GM12878 (cell line): ENCODE measurements at regions not wholly inside any gene's neighbourhood (a gene's known extent, or its start where the extent isn't known, plus 50 kb on each side); places are given as distances from the start of the nearest gene placed in this dataset.

ENCODE experiments used
- ATAC-seq: fragments of 200-7000 bp; cut with Tn5 transposase; 3 replicates; pipeline ENCODE4 v1.9.1; 2020; ENCODE audit warnings: mild to moderate bottlenecking, moderate library complexity
- BruUV-seq: library from RNA; stranded (reverse); fragments of 400-500 nt; replicated peaks from 2 replicates; lab custom pipeline; 2021; lab: Mats Ljungman, UMichigan
- CTCF ChIA-PET: fragments of 300-600 bp; sonication (Branson Sonifier 250); formaldehyde crosslinking; extraction: SDS; loops from one replicate; lab custom pipeline; 2021; ENCODE audit warnings: inconsistent platforms; lab: Yijun Ruan, JAX
- POLR2A ChIA-PET: fragments of 350-600 bp; formaldehyde crosslinking; extraction: SDS; loops from one replicate; lab custom pipeline; 2021; ENCODE audit warnings: inconsistent platforms; lab: Charles Lee
- RAD21 ChIA-PET: fragments of 300-600 bp; sonication (Branson Sonifier 250); formaldehyde crosslinking; loops from one replicate; lab custom pipeline; 2023; ENCODE audit warnings: antibody characterized with exemption; ENCODE audit not compliant: unreplicated experiment; lab: Charles Lee
- SMC1A ChIA-PET: fragments of 300-600 bp; sonication (Branson Sonifier 250); formaldehyde crosslinking; loops from one replicate; lab custom pipeline; 2023; ENCODE audit not compliant: unreplicated experiment, uncharacterized antibody; lab: Charles Lee
- DNase-seq: peaks from one replicate; pipeline ENCODE4 v3.0.0-alpha.2; 2011; ENCODE audit warnings: low read depth, low spot score
- FAIRE-seq: peaks from 3 replicates; lab custom pipeline; 2011; peaks lifted over from hg19 to GRCh38; lab: Jason Lieb, UNC
- H2AFZ ChIP-seq: 2 replicates; pipeline ENCODE4 v1.6.0; 2011; ENCODE audit warnings: low read depth, low read length, control low read depth; ENCODE audit not compliant: control insufficient read depth
- H3K27ac ChIP-seq: 2 replicates; pipeline ENCODE4 v1.5.1; 2011; ENCODE audit warnings: control low read depth; ENCODE audit not compliant: control insufficient read depth, insufficient read depth
- H3K27me3 ChIP-seq, 2 experiments: replicated peaks in 1 of 2; 2 replicates each; pipeline versions ENCODE4 v1.6.0 to v1.6.1; 2011; ENCODE audit warnings: low read length in 1 of 2; ENCODE audit not compliant: control insufficient read depth in 2 of 2, insufficient read depth in 2 of 2
- H3K36me3 ChIP-seq, 2 experiments: 2 replicates each; pipeline ENCODE4 v1.5.1; 2011; ENCODE audit warnings: low read length in 1 of 2; ENCODE audit not compliant: control insufficient read depth in 2 of 2, insufficient read depth in 2 of 2
- H3K4me1 ChIP-seq: 2 replicates; pipeline ENCODE4 v1.6.1; 2011; ENCODE audit warnings: mild to moderate bottlenecking, low read length, moderate library complexity, mixed read lengths; ENCODE audit not compliant: control insufficient read depth, insufficient read depth
- H3K4me2 ChIP-seq: 2 replicates; pipeline ENCODE4 v1.6.0; 2011; ENCODE audit warnings: control low read depth; ENCODE audit not compliant: control insufficient read depth, insufficient read depth
- H3K4me3 ChIP-seq: fragments of 200-600 bp; sonication (generic); 2 replicates; pipeline ENCODE4 v1.5.1; 2016
- H3K79me2 ChIP-seq: 2 replicates; pipeline ENCODE4 v1.6.0; 2011; ENCODE audit warnings: low read length; ENCODE audit not compliant: control insufficient read depth, insufficient read depth
- H3K9ac ChIP-seq: 2 replicates; pipeline ENCODE4 v1.8.0; 2011; ENCODE audit warnings: low read length, control low read depth, mixed read lengths; ENCODE audit not compliant: control insufficient read depth, insufficient read depth
- H3K9me3 ChIP-seq: replicated peaks from 3 replicates; pipeline ENCODE4 v1.5.1; 2011; ENCODE audit warnings: mild to moderate bottlenecking, low read length; ENCODE audit not compliant: control insufficient read depth, insufficient read depth
- H4K20me1 ChIP-seq: 2 replicates; pipeline ENCODE4 v1.6.0; 2011; ENCODE audit not compliant: control insufficient read depth, insufficient read depth
- ATF7 ChIP-seq: fragments of 450-650 bp; IDR thresholded peaks from 2 replicates; pipeline ENCODE4 v1.6.1; 2016; ENCODE audit warnings: low read depth, mild to moderate bottlenecking
- CHD4 ChIP-seq: fragments of 200-600 bp; sonication (generic); IDR thresholded peaks from 2 replicates; pipeline ENCODE4 v1.6.1; 2016; ENCODE audit warnings: mild to moderate bottlenecking
- ETV6 ChIP-seq, 2 experiments: fragments of 450-650 bp in 1 of 2; IDR thresholded peaks in 1 of 2; conservative IDR thresholded peaks in 1 of 2; 2 replicates each; pipeline ENCODE4 v1.6.1; 2014; ENCODE audit warnings: antibody characterized with exemption in 1 of 2, borderline replicate concordance in 1 of 2, low read depth in 1 of 2, mild to moderate bottlenecking in 1 of 2, moderate library complexity in 1 of 2
- EZH2 ChIP-seq: IDR thresholded peaks from 2 replicates; pipeline ENCODE4 v1.6.1; 2012; ENCODE audit warnings: low read depth, mild to moderate bottlenecking, control low read depth, inconsistent platforms, low read length, borderline replicate concordance; ENCODE audit not compliant: control insufficient read depth
- HDGF ChIP-seq: fragments of 450-650 bp; IDR thresholded peaks from 2 replicates; pipeline ENCODE4 v1.6.1; 2016; ENCODE audit warnings: antibody characterized with exemption
- NFYB ChIP-seq: IDR thresholded peaks from 2 replicates; pipeline ENCODE4 v1.6.1; 2011; ENCODE audit warnings: low read depth, mild to moderate bottlenecking, low read length, improper control_type of control experiment, moderate library complexity; ENCODE audit not compliant: insufficient read depth
- NKRF ChIP-seq: fragments of 450-650 bp; conservative IDR thresholded peaks from 2 replicates; pipeline ENCODE4 v1.6.1; 2017; ENCODE audit warnings: mild to moderate bottlenecking, moderate library complexity
- PAX5 ChIP-seq: IDR thresholded peaks from 2 replicates; pipeline ENCODE4 v1.6.1; 2011; ENCODE audit warnings: low read depth, low read length, borderline replicate concordance
- RAD21 ChIP-seq: IDR thresholded peaks from 2 replicates; pipeline ENCODE4 v1.6.1; 2011; ENCODE audit warnings: mild to moderate bottlenecking, low read depth, low read length, moderate library complexity; ENCODE audit not compliant: insufficient read depth
- RELB ChIP-seq: fragments of 450-650 bp; IDR thresholded peaks from 2 replicates; pipeline ENCODE4 v1.6.1; 2017; ENCODE audit warnings: low read depth, mild to moderate bottlenecking, moderate library complexity
- RUNX3 ChIP-seq: IDR thresholded peaks from 2 replicates; pipeline ENCODE4 v1.6.1; 2012; ENCODE audit warnings: low read length, inconsistent platforms
- SKIL ChIP-seq: fragments of 450-650 bp; IDR thresholded peaks from 2 replicates; pipeline ENCODE4 v1.6.1; 2017; ENCODE audit warnings: mild to moderate bottlenecking, low read depth, inconsistent platforms; ENCODE audit not compliant: poor library complexity, severe bottlenecking
- SPI1 ChIP-seq: IDR thresholded peaks from 2 replicates; pipeline ENCODE4 v1.6.1; 2011; ENCODE audit warnings: low read depth, mild to moderate bottlenecking, low read length, moderate library complexity, borderline replicate concordance; ENCODE audit not compliant: insufficient read depth
- USF2 ChIP-seq: IDR thresholded peaks from 2 replicates; pipeline ENCODE4 v1.6.1; 2011; ENCODE audit warnings: low read depth, low read length, improper control_type of control experiment, borderline replicate concordance
- ZBTB33 ChIP-seq: fragments of 450-650 bp; IDR thresholded peaks from 2 replicates; pipeline ENCODE4 v1.6.1; 2017; ENCODE audit warnings: mild to moderate bottlenecking
- WGBS: methylation state at CpG from one replicate; pipeline ENCODE4 v1.1.6; 2016; ENCODE audit warnings: low lambda C conversion rate; ENCODE audit not compliant: insufficient replicate concordance, insufficient coverage; ENCODE audit errors: missing lambda C conversion rate; 5-methylcytosine and 5-hydroxymethylcytosine counted together
- in situ Hi-C: fragments of 300-500 bp; cut with MboI; formaldehyde crosslinking; loops from 9 replicates; pipeline ENCODE4 v1.14.3; 2018; ENCODE audit warnings: mixed read lengths
- intact Hi-C: fragments of 100-400 bp; cut with micrococcal nuclease; formaldehyde crosslinking; loops from one replicate; pipeline ENCODE4 v1.14.2; 2022; ENCODE audit not compliant: unreplicated experiment

- TF ChIP-seq USF2: no peak
Observed at GRCh38 chr18:42670860-42671259, 444.6 kb downstream of the RIT2 start (continued).

- no TSS peak for BruUV-seq
- RAD21 ChIA-PET: no interaction called here
- intact Hi-C loops: no loop called here
- WGBS: 0% methylated on average over 1 of the region's 1 CpG
- Histone ChIP-seq H3K4me3 (no peak overlapping the region), H3K79me2 (no peaks in the 10 kb centered on the region), H3K36me3 (no peaks in the 10 kb centered on the region), H4K20me1 (no peaks in the 10 kb centered on the region), H3K9ac (no peak overlapping the region), H3K27ac (no peak overlapping the region), H3K27me3 (no peaks in the 10 kb centered on the region), H2AFZ (no peak overlapping the region), H3K9me3 (no peaks in the 10 kb centered on the region), H3K4me1 (no peaks in the 10 kb centered on the region), H3K4me2 (no peak overlapping the region)
- DNase-seq (no peak), FAIRE-seq (no peak), ATAC-seq (no peak)
- in situ Hi-C loops: no loop called here
- SMC1A ChIA-PET: no interaction called here
- POLR2A ChIA-PET: no interaction called here
- CTCF ChIA-PET: no interaction called here
- TF ChIP-seq RELB (no peak), CHD4 (no peak), NKRF (no peak), RAD21 (no peak), PAX5 (no peak), ATF7 (no peak), HDGF (no peak), NFYB (no peak), EZH2 (no peak), ZBTB33 (no peak), RUNX3 (no peak), SKIL (no peak), ETV6 (conservative IDR thresholded peaks at IDR 0.05 in 1 of 2, IDR thresholded peaks at IDR 0.05 in 1 of 2; ENCODE audit: borderline replicate concordance in 1 of 2, low read depth in 1 of 2) (no peak), SPI1 (no peak)
Observed at GRCh38 chr18:42675810-42676209, 439.7 kb downstream of the RIT2 start.
